Astrocyte of the spinal cord (primary cell): ENCODE measurements at regions not wholly inside any gene's neighbourhood (a gene's known extent, or its start where the extent isn't known, plus 50 kb on each side); places are given as distances from the start of the nearest gene placed in this dataset.

ENCODE experiments used
- DNase-seq: peaks from one replicate; pipeline ENCODE4 v3.0.0; 2011; ENCODE audit warnings: low read depth, low spot score
- H3K4me3 ChIP-seq: 2 replicates; pipeline ENCODE4 v1.5.1; 2011; ENCODE audit warnings: low read depth, mild to moderate bottlenecking, low read length, moderate library complexity
- in situ Hi-C: cut with HindIII; loops from 2 replicates; pipeline ENCODE4 v1.10.0; 2017; ENCODE audit warnings: low sequenced_read_pairs
- TF ChIP-seq, protein P1 (sequence below): IDR thresholded peaks from 2 replicates; pipeline ENCODE4 v1.5.1; 2012; ENCODE audit warnings: low read depth, mild to moderate bottlenecking, low read length, inconsistent platforms

DNA sequence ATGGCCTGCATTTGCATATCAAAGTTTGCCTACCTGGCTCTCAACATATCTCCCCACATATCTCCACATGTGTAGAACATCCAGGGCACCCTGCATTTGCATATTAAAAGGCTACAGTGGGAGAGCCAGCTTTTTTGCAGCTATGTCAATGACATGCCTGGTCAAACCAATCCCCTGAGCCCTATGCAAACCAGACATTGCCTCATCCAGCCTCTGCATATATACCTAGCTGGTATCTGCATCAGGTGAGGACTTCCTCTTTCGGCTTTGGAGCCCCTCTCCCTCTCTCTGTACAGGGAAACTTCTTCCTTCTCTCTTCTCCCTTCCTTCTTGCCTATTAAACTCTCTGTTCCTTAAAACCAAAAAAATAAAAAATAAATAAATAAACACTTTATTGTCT is 142.7 kb upstream of the STEAP4 start:
- in situ Hi-C loops: no loop called here

DNA sequence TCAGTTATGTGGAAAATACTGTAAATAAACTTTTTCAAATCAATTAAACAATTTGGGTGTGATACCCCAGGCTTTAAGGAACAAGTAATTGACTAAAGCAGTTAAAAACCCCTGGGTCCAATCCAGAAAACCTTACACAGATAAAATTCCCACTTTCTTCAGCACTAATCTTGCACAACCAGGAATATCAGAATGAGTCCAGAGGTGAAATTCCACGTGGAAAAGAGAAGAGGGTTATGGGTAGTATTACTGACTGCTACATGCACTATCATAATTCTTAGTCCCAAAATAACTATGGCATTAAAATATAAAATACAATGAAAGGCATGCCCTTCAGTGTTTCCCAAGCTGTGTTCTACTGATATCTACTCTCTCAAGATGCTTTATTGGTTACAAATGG is 135.7 kb upstream of the STEAP4 start:
- DNase-seq: no peak
- in situ Hi-C loops: no loop called here
- TF ChIP-seq, protein P1, sequence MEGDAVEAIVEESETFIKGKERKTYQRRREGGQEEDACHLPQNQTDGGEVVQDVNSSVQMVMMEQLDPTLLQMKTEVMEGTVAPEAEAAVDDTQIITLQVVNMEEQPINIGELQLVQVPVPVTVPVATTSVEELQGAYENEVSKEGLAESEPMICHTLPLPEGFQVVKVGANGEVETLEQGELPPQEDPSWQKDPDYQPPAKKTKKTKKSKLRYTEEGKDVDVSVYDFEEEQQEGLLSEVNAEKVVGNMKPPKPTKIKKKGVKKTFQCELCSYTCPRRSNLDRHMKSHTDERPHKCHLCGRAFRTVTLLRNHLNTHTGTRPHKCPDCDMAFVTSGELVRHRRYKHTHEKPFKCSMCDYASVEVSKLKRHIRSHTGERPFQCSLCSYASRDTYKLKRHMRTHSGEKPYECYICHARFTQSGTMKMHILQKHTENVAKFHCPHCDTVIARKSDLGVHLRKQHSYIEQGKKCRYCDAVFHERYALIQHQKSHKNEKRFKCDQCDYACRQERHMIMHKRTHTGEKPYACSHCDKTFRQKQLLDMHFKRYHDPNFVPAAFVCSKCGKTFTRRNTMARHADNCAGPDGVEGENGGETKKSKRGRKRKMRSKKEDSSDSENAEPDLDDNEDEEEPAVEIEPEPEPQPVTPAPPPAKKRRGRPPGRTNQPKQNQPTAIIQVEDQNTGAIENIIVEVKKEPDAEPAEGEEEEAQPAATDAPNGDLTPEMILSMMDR: no peak
- H3K4me3 ChIP-seq: no peak overlapping the region

More for the DNA sequence above, 142.7 kb upstream of the STEAP4 start:
- H3K4me3 ChIP-seq: no peak overlapping the region
- no peak for DNase-seq
- TF ChIP-seq, protein P1: no peak

DNA sequence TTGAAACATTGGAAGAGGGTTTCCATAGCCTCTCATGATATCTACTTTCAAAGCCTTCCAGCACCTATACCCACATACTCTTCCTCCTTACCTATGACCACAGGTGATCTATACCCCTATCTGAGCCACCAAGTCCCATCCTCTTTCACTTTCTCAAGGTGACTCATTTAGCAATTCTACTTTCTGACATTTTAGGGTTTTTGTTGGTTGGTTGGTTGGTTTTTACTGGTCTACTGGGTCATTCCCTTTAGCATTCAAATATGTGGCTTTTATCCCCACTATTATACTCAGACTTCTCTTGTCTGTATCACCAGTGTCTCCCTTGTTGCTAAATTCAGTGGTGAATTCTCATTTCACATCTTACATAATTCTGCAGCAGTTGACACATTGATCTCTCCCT is 130.4 kb upstream of the STEAP4 start:
- no peak overlapping the region for H3K4me3 ChIP-seq
- TF ChIP-seq, protein P1: no peak
- in situ Hi-C loops: no loop called here
- no peak for DNase-seq

DNA sequence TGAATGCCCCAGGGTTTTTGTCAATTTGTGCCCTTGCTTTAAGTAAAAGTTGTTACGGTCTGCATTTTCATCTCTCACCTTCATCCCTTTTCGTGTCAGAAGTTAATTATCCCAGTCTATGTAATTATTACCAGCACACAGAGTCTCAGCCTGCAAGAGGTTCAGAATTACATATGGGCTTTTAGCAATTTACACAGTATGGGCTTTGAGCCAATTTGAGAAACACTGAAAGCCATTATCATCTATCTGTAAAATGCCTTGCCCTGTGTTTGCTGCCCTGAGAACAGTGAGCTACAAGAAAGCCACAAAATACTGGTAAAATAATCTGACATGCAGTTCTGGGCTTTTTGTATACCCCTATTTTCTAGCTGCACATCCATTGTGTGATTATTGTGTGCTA is 125.6 kb upstream of the STEAP4 start:
- no peak overlapping the region for H3K4me3 ChIP-seq
- no peak for DNase-seq
- TF ChIP-seq, protein P1: no peak
- in situ Hi-C loops: no loop called here

DNA sequence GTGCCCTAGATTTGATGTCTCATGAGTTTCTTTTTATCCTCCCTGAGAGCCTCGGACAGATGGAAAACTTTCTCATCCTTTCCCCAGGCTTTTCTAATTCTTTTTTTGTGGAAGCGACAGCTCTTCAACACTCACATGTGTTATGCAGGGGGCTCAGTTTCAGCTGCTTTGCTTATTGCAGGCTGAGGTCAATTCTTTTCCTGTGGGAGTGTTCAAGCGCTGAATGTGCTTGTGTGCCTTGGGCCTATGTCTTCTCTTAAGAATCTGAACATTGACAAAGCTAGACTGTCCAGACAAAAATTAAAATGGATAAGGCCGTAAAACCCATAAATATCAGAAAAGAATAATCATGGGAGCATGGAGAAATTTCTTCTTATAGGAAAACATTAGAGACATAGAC is 125.2 kb upstream of the STEAP4 start:
- no peak overlapping the region for H3K4me3 ChIP-seq
- in situ Hi-C loops: no loop called here
- no peak for DNase-seq
- TF ChIP-seq, protein P1: no peak

DNA sequence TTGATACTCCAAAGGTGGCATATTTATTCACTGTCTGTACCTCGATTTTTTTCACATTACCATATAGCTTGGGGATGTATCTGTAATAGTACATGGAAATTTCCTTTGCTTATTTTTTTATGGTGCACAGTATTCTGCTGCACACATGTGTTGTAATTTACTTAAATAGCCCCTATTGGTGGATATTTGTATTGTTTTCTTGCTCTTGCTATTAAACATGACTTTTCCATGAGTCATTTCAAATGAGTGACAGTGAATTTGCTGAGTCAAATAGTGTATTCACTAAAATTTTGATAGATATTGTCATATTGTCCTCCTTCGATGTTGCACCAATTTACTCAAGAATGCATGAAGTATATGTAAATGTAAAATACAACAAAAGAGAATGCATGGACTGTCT is 122.7 kb upstream of the STEAP4 start:
- H3K4me3 ChIP-seq: no peak overlapping the region
- in situ Hi-C loops: no loop called here
- no peak for DNase-seq
- TF ChIP-seq, protein P1: no peak

DNA sequence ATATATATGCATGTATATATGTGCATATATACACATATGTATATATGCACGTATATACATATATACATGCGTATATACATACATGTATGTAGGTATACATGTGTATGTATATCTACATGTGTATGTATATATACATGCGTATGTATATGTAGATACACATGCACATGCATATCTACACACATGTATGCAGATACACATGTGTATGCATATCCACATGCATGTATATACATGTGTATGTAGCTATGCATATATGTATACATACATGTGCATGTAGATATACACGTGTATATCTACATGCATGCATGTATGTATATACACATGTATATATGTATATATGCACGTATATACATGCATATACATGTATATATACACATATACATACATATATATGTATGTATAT is 95.8 kb upstream of the STEAP4 start:
- TF ChIP-seq, protein P1: no peak
- no peak for DNase-seq
- in situ Hi-C loops: no loop called here

More for the DNA sequence above, 95.8 kb upstream of the STEAP4 start:
- no peak overlapping the region for H3K4me3 ChIP-seq
